GM12872 (cell line): ENCODE measurements at regions not wholly inside any gene's neighbourhood (a gene's known extent, or its start where the extent isn't known, plus 50 kb on each side); places are given as distances from the start of the nearest gene placed in this dataset.

ENCODE experiments used
- TF ChIP-seq, protein P1 (sequence below): IDR thresholded peaks from 3 replicates; pipeline ENCODE4 v1.5.1; 2011; ENCODE audit warnings: low read depth, mild to moderate bottlenecking, low read length, moderate library complexity; ENCODE audit not compliant: insufficient read depth

DNA sequence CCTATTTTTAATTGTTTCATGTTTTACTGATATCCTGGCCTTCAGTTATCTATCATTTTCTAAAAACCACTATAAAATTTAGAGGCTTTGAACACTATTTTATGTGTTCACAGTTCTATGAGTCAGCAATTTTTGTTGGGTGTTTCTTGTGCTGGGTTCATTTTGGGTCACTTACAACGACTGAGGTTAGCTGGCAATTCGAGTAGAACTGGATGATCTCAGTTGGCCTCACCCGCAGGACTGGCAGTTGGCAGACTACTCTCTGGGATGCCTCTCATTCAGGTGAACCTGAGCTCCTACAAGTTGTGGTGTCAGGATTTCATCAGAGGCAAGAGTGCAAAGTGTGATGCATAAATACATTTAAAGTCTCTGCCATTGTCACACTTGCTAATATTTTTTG is 151.0 kb upstream of the PAPPA start:
- TF ChIP-seq, protein P1, sequence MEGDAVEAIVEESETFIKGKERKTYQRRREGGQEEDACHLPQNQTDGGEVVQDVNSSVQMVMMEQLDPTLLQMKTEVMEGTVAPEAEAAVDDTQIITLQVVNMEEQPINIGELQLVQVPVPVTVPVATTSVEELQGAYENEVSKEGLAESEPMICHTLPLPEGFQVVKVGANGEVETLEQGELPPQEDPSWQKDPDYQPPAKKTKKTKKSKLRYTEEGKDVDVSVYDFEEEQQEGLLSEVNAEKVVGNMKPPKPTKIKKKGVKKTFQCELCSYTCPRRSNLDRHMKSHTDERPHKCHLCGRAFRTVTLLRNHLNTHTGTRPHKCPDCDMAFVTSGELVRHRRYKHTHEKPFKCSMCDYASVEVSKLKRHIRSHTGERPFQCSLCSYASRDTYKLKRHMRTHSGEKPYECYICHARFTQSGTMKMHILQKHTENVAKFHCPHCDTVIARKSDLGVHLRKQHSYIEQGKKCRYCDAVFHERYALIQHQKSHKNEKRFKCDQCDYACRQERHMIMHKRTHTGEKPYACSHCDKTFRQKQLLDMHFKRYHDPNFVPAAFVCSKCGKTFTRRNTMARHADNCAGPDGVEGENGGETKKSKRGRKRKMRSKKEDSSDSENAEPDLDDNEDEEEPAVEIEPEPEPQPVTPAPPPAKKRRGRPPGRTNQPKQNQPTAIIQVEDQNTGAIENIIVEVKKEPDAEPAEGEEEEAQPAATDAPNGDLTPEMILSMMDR = no peak

DNA sequence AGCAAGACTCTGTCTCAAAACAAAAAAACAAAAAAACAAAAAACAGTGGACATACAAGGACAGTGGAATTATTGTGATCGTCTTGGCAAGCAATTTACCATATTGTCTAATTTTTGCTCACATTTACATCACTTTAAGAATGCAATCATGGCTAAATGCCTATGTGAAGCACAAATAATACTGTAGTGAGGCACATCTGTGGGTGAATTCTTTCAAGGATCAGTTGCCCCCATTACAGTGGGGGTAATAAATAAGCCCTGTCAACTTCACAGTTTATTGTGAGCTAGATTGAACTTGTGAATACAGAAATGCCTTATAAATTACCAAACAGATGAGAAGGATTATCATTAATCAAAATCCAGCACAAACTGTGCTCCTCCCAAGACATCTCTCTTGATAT is 150.2 kb upstream of the PAPPA start:
- TF ChIP-seq, protein P1 = no peak

DNA sequence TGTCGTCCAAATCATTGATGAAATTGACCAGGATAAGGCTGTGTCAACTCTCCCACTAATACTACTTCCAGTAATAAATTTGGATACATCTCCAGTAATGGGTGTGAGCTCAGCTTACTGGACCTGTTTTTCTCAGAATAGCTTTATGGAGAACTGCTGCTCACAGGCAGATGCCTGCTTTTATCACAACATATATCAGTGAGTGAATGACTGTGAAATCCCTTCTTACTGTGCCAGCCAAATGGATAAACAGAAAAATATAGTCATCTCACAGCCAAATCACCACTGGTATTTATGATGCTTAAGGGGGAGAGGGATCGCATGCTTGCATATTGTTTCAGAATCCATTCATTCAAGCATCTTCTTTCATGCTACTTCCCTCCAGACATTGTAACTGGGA is 148.4 kb upstream of the PAPPA start:
- TF ChIP-seq, protein P1 = no peak

DNA sequence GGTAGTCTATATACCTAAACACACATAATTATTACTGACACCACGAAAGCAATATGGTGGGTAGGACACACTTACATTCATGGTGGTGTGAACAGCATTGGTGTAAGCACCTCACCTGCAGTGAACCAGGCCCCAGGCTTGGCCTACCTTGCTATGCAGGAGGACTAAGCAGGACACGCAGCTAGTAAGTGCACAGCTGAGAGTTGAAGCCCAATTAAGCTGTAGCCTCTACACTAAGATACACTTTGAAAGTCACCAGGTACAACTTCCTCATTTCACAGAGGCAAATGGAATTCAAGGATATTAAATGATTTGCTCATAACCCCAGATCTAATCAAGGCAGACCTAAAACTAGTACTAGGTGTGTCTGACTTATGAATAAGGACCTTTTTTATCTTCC is 145.8 kb upstream of the PAPPA start:
- TF ChIP-seq, protein P1 = no peak

DNA sequence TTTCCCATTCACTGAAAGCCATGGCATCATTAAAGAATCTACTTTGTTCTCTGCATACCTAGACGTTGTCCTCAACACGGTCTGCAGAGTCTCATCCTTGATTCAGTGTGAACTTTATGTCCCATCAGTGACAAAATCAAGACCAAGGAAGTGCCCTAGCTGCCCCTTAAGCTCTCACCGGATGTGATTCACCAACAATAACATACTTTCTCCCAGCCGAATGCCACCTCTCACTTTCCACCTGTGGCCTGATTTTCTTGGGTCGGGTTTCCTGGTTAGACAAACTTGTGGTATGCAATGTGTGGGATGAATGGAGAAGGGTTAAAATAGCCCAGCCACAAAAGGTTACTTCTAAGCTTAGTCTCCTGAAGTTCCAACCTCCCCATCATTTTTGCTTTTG is 145.3 kb upstream of the PAPPA start:
- TF ChIP-seq, protein P1 = no peak

DNA sequence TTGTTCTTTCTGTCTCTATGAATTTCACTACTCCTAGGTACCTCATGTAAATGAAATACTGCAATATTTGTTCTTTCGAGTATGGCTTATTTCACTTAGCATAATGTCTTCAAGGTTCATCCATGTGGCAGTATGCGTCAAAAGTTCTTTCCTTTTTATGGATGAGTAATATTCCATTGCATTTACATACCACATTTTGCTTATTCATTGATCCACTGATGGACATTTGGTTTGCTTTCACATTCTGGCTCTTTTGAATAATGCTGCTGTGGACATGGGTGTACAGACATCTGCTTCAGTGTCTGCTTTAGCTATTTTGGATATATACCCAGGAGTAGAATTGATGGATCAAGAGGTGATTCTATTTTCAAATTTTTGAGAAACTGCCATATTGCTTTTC is 144.2 kb upstream of the PAPPA start:
- TF ChIP-seq, protein P1 = no peak

DNA sequence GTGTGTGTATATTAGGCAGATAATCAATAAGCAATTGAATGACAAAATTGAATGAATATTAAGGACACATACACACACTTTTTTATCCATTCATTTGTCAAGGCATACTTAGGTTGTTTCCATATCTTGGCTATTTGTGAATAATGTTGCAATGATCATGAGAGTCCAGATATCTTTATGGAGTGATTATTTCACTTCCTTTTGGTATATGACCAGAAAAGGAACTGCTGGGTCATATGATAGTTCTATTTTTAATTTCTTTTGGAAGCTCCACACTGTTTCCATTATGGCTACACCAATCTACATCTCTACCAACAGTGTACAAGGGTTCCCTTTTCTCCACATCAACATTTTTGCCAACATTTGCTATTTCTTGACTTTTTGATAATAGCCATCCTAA is 137.7 kb upstream of the PAPPA start:
- TF ChIP-seq, protein P1 = no peak

DNA sequence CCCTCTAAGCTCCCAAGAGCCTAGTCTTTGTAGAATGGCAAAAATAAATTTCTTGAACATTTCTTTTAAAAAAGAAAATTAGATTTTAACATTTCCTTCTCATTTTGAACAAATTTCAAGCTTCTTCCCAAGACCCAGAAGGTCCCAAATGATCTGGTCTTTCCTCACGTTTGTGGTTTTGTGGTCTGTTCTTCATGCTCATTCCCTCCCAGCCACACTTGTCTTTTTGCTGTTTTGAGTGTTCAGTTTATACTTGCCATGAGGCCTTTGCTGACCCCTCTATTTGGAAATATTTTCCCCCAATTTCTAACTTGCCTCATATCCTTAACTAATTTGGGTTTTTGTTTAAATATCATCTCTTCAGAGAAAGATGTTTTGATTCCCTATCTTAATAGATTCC is 133.4 kb upstream of the PAPPA start:
- TF ChIP-seq, protein P1 = no peak
